Neural crest cell (in vitro differentiated cells): ENCODE measurements at regions not wholly inside any gene's neighbourhood (a gene's known extent, or its start where the extent isn't known, plus 50 kb on each side); places are given as distances from the start of the nearest gene placed in this dataset.

Experiments used
- DNase-seq: peaks from one replicate; pipeline ENCODE4 v3.0.0; 2021; ENCODE audit warnings: low read depth, mixed read lengths, low spot score
- H3K27ac Mint-ChIP-seq: one replicate; pipeline ENCODE4 v1.8.0; 2021; ENCODE audit warnings: mild to moderate bottlenecking, mixed read lengths; ENCODE audit not compliant: unreplicated experiment
- H3K27me3 Mint-ChIP-seq: 2 replicates; pipeline ENCODE4 v1.8.0; 2021; ENCODE audit warnings: low read depth, mild to moderate bottlenecking, mixed read lengths
- H3K36me3 Mint-ChIP-seq: 2 replicates; pipeline ENCODE4 v1.8.0; 2021; ENCODE audit warnings: low read depth, mild to moderate bottlenecking, mixed read lengths
- H3K4me1 Mint-ChIP-seq: 2 replicates; pipeline ENCODE4 v1.8.0; 2021; ENCODE audit warnings: mixed read lengths
- H3K4me3 Mint-ChIP-seq: one replicate; pipeline ENCODE4 v1.8.0; 2021; ENCODE audit warnings: mild to moderate bottlenecking, mixed read lengths
- H3K9me3 Mint-ChIP-seq: 2 replicates; pipeline ENCODE4 v1.8.0; 2021; ENCODE audit warnings: mixed read lengths
- TF ChIP-seq, protein P1 (sequence below): fragments of 200-600 bp; sonication (generic); conservative IDR thresholded peaks from 2 replicates; pipeline ENCODE4 v1.5.0; 2021; ENCODE audit warnings: antibody characterized with exemption, mild to moderate bottlenecking

DNA sequence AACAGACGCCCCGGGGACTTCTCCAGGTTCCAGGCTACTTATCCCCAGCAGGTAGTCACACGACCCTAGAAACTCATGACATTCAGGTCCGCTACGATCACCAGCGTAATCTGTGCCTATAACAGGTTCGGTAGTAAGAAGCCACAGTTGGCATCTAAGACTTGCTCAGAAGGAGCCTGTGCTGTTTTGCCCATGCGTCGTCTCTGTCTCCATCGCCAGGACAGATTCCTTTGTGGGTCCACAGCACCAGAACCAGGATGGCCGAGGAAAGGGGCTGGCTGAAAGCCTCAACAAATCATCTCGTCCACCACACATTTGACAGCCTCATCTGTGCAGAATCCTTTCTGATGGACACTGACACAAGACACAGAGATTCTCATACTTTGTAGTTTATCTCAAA lies 319.5 kb upstream of the AGA start:
- no peaks in the 10 kb centered on the region for H3K36me3 Mint-ChIP-seq
- H3K4me3 Mint-ChIP-seq: no peak overlapping the region
- no peaks in the 10 kb centered on the region for H3K27me3 Mint-ChIP-seq
- H3K4me1 Mint-ChIP-seq: no peaks in the 10 kb centered on the region
- H3K9me3 Mint-ChIP-seq: peaks cover 2% of the 10 kb centered on the region
- TF ChIP-seq, protein P1, sequence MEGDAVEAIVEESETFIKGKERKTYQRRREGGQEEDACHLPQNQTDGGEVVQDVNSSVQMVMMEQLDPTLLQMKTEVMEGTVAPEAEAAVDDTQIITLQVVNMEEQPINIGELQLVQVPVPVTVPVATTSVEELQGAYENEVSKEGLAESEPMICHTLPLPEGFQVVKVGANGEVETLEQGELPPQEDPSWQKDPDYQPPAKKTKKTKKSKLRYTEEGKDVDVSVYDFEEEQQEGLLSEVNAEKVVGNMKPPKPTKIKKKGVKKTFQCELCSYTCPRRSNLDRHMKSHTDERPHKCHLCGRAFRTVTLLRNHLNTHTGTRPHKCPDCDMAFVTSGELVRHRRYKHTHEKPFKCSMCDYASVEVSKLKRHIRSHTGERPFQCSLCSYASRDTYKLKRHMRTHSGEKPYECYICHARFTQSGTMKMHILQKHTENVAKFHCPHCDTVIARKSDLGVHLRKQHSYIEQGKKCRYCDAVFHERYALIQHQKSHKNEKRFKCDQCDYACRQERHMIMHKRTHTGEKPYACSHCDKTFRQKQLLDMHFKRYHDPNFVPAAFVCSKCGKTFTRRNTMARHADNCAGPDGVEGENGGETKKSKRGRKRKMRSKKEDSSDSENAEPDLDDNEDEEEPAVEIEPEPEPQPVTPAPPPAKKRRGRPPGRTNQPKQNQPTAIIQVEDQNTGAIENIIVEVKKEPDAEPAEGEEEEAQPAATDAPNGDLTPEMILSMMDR: no peak
- DNase-seq: no peak
- H3K27ac Mint-ChIP-seq: no peak overlapping the region

DNA sequence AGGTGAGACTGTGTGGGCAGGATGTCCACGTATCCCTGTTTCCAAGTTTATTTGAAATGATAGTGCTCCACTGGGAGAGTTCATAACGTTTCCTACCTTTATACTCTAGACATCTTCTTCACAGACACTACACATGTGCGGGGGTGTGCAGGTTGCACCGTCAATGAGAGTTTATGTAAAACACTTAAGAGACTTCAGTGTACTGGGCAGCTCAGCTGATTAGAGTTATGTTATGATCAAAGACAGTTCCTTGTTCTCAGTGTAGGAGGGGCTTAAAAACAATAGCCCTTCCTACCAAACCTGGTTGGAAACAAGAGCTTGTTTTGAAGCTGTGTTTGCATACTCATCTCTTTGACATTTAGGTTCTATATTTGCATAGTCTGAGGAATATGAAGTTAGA lies 326.9 kb upstream of the AGA start:
- TF ChIP-seq, protein P1: no peak
- no peaks in the 10 kb centered on the region for H3K4me1 Mint-ChIP-seq
- DNase-seq: no peak
- H3K27me3 Mint-ChIP-seq: no peaks in the 10 kb centered on the region
- H3K4me3 Mint-ChIP-seq: no peak overlapping the region
- H3K27ac Mint-ChIP-seq: no peak overlapping the region
- no peaks in the 10 kb centered on the region for H3K36me3 Mint-ChIP-seq
- peaks cover 2% of the 10 kb centered on the region for H3K9me3 Mint-ChIP-seq

DNA sequence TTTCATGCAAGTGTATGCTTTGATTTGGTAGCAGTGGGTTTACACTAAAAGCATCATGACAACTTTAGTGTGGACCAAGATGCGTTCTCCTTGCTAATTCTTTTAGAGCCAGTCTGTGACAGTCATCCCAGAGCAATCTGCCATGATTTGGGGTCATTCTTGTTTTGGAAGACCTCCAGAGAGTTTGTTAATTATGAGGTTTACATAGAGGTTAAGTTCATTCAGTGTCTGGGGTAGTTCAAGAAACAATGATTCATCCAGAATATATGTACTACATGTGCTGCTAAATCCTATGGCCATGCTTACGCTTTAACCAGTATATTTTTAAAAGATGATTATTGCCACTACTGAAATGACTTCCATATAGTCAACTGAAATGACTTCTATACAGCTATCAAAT lies 328.5 kb upstream of the AGA start:
- no peaks in the 10 kb centered on the region for H3K27me3 Mint-ChIP-seq
- no peak for DNase-seq
- TF ChIP-seq, protein P1: no peak
- H3K27ac Mint-ChIP-seq: no peak overlapping the region
- H3K4me3 Mint-ChIP-seq: no peak overlapping the region
- no peaks in the 10 kb centered on the region for H3K4me1 Mint-ChIP-seq
- no peaks in the 10 kb centered on the region for H3K36me3 Mint-ChIP-seq
- H3K9me3 Mint-ChIP-seq: peaks cover 2% of the 10 kb centered on the region

DNA sequence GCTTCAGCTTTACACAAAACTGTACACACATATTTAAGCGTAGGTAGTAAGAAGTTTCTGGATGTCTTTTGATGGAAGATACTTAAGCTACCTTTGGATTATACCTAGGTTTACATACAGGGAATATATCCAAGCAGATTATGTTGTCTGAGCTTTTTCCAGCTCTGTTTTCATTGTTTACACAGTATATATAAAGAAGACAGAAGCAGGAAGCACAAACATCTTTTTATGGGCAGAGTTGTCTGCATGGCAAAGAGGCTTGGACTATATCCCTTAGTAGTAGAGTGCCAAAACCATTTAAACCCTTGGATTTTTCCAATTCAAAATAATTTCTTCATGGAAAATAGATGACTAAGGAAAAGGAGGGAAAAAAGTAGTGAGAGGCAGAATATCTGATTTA lies 329.4 kb upstream of the AGA start:
- Mint-ChIP-seq H3K9me3 (no peaks in the 10 kb centered on the region), H3K4me3 (no peak overlapping the region), H3K27me3 (no peaks in the 10 kb centered on the region), H3K36me3 (no peaks in the 10 kb centered on the region), H3K4me1 (no peaks in the 10 kb centered on the region), H3K27ac (no peak overlapping the region)
- TF ChIP-seq, protein P1: no peak
- no peak for DNase-seq

DNA sequence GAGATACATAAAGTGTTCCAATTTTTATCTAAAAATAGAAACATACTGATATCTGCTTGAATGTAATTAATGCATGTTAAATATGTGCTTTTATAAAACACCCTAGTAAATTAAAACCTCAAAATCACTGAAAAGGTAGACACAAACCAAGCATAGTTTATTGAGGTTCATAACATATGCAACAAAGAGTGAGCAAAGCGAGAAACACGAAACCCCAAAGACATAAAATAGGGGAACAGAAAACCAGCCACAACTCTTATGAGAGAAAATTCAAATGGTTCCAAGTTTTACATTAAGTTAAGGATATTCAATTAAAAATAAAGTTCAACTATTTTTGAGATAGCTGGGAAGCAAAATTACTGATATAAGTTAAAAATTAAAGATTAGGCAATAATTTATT lies 336.4 kb upstream of the AGA start:
- DNase-seq: no peak
- no peak overlapping the region for H3K4me3 Mint-ChIP-seq
- H3K27ac Mint-ChIP-seq: no peak overlapping the region
- H3K36me3 Mint-ChIP-seq: no peaks in the 10 kb centered on the region
- TF ChIP-seq, protein P1: no peak
- no peaks in the 10 kb centered on the region for H3K27me3 Mint-ChIP-seq
- no peaks in the 10 kb centered on the region for H3K9me3 Mint-ChIP-seq
- H3K4me1 Mint-ChIP-seq: no peaks in the 10 kb centered on the region

DNA sequence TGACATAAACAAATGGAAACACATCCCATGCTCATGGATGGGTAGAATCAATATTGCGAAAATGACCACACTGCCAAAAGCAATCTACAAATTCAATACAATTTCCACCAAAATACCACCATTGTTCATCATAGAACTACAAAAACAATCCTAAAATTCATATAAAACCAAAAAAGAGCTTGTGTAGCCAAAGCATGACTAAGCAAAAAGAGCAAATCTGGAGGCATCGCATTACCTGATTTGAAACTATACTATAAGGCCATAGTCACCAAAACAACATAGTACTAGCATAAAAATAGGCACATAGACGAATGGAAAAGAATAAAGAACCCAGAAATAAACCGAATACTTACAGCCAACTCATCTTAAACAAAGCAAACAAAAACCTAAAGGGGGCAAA lies 342.8 kb upstream of the AGA start:
- TF ChIP-seq, protein P1: no peak
- Mint-ChIP-seq H3K4me3 (no peak overlapping the region), H3K4me1 (no peaks in the 10 kb centered on the region), H3K9me3 (no peaks in the 10 kb centered on the region), H3K27ac (no peak overlapping the region), H3K27me3 (no peaks in the 10 kb centered on the region), H3K36me3 (no peaks in the 10 kb centered on the region)
- no peak for DNase-seq
